Ovary (tissue), 7 donors: ENCODE measurements at regions not wholly inside any gene's neighbourhood (a gene's known extent, or its start where the extent isn't known, plus 50 kb on each side); places are given as distances from the start of the nearest gene placed in this dataset.

ENCODE experiments used
- DNase-seq, 5 donors: peaks; one replicate each; pipeline ENCODE4 v3.0.0-alpha.2; 2019 to 2020
- H3K27ac ChIP-seq, 2 donors: fragments of 200-600 bp; one replicate each; pipeline versions ENCODE4 v1.5.1 to v1.8.0; 2019 to 2022
- H3K27me3 ChIP-seq: fragments of 200-600 bp; one replicate; pipeline ENCODE4 v1.8.0; 2022
- H3K36me3 ChIP-seq: fragments of 200-600 bp; sonication (generic); one replicate; pipeline ENCODE4 v1.5.1; 2019
- H3K4me1 ChIP-seq: one replicate; pipeline ENCODE4 v1.8.1; 2013; ENCODE audit warnings: mild to moderate bottlenecking, moderate library complexity; ENCODE audit not compliant: insufficient read depth
- H3K4me3 ChIP-seq: fragments of 200-600 bp; sonication (generic); one replicate; pipeline ENCODE4 v1.5.1; 2017
- H3K9me3 ChIP-seq, 2 donors: fragments of 200-600 bp in 1 of 2; sonication (generic) in 1 of 2; one replicate each; pipeline versions ENCODE4 v1.5.1 to v1.8.1; 2013 to 2019; ENCODE audit warnings: mild to moderate bottlenecking in 1 of 2, moderate library complexity in 1 of 2
- EP300 ChIP-seq: sonication (generic); formaldehyde crosslinking; IDR thresholded peaks from one replicate; pipeline ENCODE4 v1.6.1; 2017; ENCODE audit warnings: antibody characterized with exemption
- POLR2A ChIP-seq: fragments of 450-650 bp; IDR thresholded peaks from one replicate; pipeline ENCODE4 v1.6.1; 2017; ENCODE audit warnings: antibody characterized with exemption, mild to moderate bottlenecking, moderate library complexity
- WGBS, 3 donors: extraction: QIAGEN DNeasy Blood & Tissue Kit in 1 of 3; methylation state at CpG; one replicate each; pipeline versions ENCODE4 v1.1.5 to v1.1.7; 2013 to 2017; 5-methylcytosine and 5-hydroxymethylcytosine counted together
- intact Hi-C, 4 donors: fragments of 100-400 bp; cut with DNase I; formaldehyde crosslinking; loops; one replicate each; pipeline versions ENCODE4 v1.11.0 to v1.15.1; 2022 to 2023
- TF ChIP-seq, protein P1 (sequence below), 3 donors: fragments of 450-650 bp in 2 of 3; fragments of 200-600 bp in 1 of 3; IDR thresholded peaks; one replicate each; pipeline versions ENCODE4 v1.5.1 to v1.8.0; 2016 to 2022; ENCODE audit warnings: antibody characterized with exemption in 3 of 3, mild to moderate bottlenecking in 1 of 3
- donor health status: DM: no; HTN: no; CAD: no; lungs with moderate emphysema.
- donor health status: DM: no; HTN: no; CAD: no.
- donor health status: Bipolar disorder and iron deficiency.
- donor health status: DM: no; HTN: no; CAD: no.
- donor health status: DM: yes; HTN: yes; CAD: no.

DNA sequence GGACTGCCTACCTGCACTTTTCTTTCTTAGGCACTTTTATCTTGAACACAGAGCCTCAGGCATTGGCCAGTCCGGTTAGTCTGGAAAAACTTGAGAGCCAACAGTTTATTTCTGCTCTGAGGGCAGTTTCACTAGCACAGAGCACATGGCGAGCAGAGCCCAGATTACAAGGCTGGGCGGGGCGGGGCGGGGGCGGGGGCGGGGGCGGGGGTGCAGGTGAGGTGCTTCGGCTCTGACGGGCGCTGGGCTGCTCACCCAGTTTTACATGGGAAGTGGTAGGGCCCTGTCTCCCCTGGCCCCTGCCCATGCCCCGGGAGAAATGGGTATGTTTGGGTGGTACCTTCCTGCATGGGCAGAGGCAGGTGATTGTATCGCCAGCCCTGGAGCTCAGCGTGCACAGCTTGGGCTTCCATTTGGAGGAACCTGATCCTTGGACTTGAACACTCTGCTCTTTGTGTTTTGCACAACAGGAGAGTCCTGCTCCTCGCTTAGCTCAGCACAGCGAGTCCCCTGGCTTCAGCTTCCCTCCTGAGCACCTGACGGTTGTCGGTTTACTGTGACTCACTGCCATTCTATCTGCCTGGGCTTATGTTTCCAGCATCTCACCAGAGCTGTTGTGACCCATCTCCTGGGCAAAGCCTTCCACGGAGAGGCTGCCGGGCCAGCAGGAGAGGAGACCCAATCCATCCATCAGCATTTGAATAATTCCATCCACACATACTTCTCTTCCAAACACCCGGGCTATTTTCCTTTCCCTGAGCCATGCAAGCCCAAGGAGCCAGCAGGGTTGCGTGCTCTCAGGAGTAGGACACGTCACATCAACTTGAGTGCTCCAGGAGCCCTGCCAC, 108.5 kb downstream of the ARF6 start:
- H3K27ac ChIP-seq = peak overlapping the region; percentile 51 to 53
- no peaks in the 10 kb centered on the region for H3K36me3 ChIP-seq
- TF ChIP-seq, protein P1, sequence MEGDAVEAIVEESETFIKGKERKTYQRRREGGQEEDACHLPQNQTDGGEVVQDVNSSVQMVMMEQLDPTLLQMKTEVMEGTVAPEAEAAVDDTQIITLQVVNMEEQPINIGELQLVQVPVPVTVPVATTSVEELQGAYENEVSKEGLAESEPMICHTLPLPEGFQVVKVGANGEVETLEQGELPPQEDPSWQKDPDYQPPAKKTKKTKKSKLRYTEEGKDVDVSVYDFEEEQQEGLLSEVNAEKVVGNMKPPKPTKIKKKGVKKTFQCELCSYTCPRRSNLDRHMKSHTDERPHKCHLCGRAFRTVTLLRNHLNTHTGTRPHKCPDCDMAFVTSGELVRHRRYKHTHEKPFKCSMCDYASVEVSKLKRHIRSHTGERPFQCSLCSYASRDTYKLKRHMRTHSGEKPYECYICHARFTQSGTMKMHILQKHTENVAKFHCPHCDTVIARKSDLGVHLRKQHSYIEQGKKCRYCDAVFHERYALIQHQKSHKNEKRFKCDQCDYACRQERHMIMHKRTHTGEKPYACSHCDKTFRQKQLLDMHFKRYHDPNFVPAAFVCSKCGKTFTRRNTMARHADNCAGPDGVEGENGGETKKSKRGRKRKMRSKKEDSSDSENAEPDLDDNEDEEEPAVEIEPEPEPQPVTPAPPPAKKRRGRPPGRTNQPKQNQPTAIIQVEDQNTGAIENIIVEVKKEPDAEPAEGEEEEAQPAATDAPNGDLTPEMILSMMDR (IDR thresholded peaks at IDR 0.05) = no peak
- no peak for TF ChIP-seq POLR2A
- TF ChIP-seq EP300 = no peak
- no peaks in the 10 kb centered on the region for H3K27me3 ChIP-seq
- WGBS, 3 donors = 52 to 72% (median 62%) methylated on average over 18 to 23 of the region's 23 CpGs
- H3K4me1 ChIP-seq = peaks cover 4% of the 10 kb centered on the region
- no peaks in the 10 kb centered on the region for H3K9me3 ChIP-seq
- no peak overlapping the region for H3K4me3 ChIP-seq
- DNase-seq = no peak
- intact Hi-C loops = loop anchor here in 3 of 4 donors (5.0 to 10.0 kb wide), 3 partner anchors 107 to 297 kb away; partner anchors contain the start of gene ARF6 (in 2 of the 3)

DNA sequence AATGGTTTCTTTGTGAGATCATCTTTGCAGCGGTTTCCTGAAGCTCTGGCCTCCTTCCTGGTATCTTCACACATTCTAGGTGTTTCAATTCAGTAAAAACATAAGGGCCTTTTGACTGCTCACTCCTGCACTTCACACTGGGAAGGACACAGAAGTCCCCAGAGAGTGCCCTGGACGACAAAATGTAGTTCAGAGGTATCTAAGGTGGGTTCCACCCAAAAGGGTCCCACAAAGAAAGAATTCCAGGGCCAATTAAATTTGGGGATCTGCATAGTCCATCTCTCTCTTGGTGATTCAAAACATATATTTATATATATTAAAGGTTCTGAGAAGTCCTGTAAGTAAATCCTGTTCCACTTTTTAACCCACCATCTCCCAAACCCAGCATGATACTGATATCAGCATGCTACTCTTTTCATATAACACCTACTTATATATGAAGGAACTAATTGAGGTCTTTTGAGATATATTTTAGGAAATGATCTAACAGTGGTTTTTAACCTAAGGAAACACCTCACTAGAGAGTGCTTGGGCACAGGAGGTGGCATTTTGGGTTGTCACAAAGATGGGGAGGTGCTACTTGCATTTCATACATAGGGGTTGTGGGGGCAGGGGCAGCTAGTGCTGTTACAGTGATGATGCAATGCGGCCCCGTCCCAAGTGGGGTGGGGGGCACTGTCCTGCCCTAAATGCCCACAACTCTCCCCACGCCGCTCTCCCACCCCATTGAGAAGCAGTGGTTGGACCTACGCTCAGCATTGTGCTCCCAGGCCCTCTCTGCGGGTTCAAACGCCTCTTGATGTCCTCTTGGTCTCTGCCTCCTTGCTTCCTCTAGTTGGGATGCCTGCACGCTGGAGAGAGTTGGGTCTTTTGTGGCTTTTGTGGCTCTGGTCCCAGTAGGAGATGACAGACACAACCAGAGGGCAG, 109.4 kb downstream of the ARF6 start:
- no peaks in the 10 kb centered on the region for H3K9me3 ChIP-seq
- TF ChIP-seq, protein P1 (IDR thresholded peaks at IDR 0.05) = no peak
- TF ChIP-seq EP300 (no peak), POLR2A (no peak)
- 91 to 92% (median 92%) methylated on average over 10 of the region's 10 CpGs for WGBS, 3 donors
- peak in 1 of 5 donors; percentile 20 for DNase-seq
- H3K27ac ChIP-seq = peak overlapping the region in 1 of 2 donors; percentile 52
- no peaks in the 10 kb centered on the region for H3K36me3 ChIP-seq
- intact Hi-C loops = loop anchor here in 3 of 4 donors (5.0 to 10.0 kb wide), 3 partner anchors 107 to 297 kb away; partner anchors contain the start of gene ARF6 (in 2 of the 3)
- H3K27me3 ChIP-seq = no peaks in the 10 kb centered on the region
- H3K4me1 ChIP-seq = peaks cover 4% of the 10 kb centered on the region
- no peak overlapping the region for H3K4me3 ChIP-seq

DNA sequence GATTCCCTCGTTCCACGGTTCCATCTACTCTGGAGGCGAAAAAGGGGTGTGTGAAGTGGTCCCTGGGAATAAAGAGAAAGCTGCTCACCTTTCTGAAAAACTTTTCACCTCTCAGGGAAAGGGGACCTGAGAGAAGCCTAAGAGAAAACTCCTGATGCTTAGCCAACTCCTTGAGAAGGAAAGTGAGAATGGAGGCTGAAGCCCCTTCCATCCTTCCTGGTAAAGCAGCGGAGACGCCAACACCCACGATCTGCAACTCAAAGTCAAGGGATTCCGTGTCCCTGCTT, 110.0 kb downstream of the ARF6 start:
- DNase-seq = no peak
- 42 to 47% (median 47%) methylated on average over 7 of the region's 7 CpGs for WGBS, 3 donors
- Histone ChIP-seq H3K9me3 (no peaks in the 10 kb centered on the region), H3K4me1 (peaks cover 4% of the 10 kb centered on the region), H3K36me3 (no peaks in the 10 kb centered on the region), H3K27me3 (no peaks in the 10 kb centered on the region), H3K27ac (peak overlapping the region in 1 of 2 donors; percentile 52), H3K4me3 (peak overlapping the region; percentile 56)
- intact Hi-C loops = loop anchor here in 3 of 4 donors (5.0 to 10.0 kb wide), 3 partner anchors 108 to 298 kb away; partner anchors contain the start of gene ARF6 (in 2 of the 3)
- TF ChIP-seq, protein P1 (IDR thresholded peaks at IDR 0.05) = no peak
- no peak for TF ChIP-seq EP300
- no peak for TF ChIP-seq POLR2A
